ENCODE measurements at regions not wholly inside any gene's neighbourhood (a gene's known extent, or its start where the extent isn't known, plus 50 kb on each side); places are given as distances from the start of the nearest gene placed in this dataset.

DNA sequence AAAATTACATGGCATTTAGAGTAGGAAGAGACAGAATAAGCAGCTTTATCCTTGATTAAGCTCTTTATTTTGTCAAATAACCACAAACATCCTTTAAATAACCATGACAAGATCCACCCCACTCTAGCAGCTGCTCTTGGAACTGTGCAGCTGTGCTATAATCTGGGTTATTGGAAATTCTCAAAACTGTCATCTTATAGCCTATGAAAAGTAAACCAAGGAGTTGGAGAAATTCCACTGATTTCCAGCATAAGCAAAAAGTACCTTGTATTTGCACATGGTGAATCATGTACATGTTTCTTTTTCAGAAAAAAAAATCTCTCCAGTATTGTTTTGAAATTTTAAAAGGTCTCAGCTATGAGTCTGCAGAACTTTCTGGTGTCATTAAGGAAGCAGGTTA, 88.8 kb upstream of the ABI3BP start:
- no peak for DNase-seq (ENCODE audit: low read depth)

DNA sequence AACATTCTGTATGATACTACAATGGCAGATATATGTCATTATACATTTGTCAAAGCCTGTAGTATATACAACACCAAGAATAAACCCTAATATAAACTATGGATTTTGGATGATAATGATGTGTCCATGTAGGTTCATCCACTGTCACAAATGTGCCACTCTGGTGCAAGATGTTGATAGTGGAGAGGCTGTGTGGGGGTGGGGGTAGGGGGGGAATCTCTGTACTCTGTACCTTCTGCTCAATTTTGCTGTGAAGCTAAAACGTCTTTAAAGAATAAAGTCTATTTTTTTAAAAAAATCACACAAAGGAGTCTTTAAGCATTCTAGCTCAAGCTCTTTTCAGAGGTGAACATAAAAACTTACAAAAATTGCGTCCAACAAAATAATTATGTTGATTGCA, 88.2 kb upstream of the ABI3BP start:
- DNase-seq (ENCODE audit: low read depth) = no peak

DNA sequence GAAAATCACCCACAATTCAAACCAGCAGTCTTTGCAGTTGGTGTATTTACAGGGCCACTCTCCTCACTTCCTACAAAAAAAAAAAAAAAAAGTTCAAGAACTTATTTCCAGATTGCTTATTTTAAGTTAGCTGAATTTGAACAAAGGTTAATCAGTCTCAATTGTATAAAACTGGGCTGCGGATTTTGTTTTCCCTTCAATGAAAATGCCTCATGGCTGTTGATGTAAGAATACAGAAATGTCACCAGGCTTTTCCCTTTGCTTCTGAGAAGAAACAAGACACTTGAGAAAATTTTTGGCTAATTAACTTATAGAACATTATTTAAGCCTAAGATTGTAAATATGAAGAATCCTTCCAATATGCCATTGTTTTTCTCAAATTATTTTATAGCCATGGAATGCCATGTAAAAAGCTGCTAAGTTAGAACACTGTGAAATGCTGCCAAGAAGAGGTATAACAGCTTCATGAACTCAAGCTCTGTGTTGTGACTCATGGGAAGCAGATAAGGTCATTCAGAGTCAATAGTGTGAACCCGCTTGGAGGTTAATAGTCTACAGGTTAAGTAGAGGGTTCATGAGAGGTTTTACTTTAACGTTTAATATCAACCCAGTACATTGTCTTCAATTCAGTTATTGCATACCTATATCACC, 84.3 kb upstream of the ABI3BP start:
- DNase-seq (ENCODE audit: low read depth) = no peak

DNA sequence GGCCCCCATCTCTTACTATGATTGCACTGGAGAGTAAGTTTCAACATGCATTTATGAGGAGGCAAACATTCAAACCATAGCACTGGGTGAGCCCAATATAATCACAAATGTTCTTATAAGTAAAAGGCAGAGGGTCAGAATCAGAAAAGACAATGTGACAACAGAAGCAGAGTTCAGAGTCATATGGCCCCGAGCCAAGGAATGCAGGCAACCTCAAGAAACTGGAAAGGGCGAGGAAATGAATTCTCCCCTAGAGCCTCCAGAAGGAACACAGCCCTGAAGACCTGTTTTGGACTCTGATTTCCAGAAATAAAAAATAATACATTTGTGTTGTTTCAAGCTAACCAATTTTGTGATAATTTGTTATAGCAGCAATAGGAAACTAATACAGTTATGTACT, 81.3 kb upstream of the ABI3BP start:
- DNase-seq (ENCODE audit: low read depth) = no peak

DNA sequence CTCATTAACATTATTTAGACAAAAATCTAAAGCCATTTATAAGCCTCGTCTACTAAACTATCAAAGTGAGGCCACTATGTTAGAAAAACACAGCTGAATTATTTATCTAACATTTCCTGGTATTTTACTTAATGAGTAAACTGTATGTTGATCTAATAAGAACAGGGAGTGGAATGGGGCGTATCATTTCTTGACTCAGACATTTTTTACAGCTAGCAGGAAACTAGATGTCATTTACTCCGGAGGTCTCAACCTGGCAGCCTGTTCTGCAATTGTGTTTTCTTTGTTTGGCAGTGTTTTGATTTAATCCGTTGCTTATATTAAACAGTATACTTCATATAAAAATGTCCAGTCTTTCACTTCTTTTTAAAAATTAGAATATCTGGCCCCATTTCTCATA, 79.1 kb upstream of the ABI3BP start:
- no peak for DNase-seq (ENCODE audit: low read depth)

DNA sequence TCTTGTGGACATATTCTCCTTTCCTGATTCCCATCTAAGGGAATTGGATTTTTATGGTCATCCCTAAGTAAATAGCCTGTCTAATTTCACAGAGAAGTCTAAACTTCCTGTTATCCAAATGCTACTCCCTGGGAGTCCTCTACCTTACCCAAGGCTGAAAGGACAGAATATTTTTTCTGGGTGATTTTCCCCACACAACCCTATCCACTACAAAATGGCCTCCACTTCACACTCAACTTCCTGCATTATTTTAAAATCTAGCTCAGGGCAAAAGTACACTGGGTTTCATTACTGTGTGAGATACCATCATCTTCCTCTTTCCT, 77.5 kb upstream of the ABI3BP start:
- no peak for DNase-seq (ENCODE audit: low read depth)

DNA sequence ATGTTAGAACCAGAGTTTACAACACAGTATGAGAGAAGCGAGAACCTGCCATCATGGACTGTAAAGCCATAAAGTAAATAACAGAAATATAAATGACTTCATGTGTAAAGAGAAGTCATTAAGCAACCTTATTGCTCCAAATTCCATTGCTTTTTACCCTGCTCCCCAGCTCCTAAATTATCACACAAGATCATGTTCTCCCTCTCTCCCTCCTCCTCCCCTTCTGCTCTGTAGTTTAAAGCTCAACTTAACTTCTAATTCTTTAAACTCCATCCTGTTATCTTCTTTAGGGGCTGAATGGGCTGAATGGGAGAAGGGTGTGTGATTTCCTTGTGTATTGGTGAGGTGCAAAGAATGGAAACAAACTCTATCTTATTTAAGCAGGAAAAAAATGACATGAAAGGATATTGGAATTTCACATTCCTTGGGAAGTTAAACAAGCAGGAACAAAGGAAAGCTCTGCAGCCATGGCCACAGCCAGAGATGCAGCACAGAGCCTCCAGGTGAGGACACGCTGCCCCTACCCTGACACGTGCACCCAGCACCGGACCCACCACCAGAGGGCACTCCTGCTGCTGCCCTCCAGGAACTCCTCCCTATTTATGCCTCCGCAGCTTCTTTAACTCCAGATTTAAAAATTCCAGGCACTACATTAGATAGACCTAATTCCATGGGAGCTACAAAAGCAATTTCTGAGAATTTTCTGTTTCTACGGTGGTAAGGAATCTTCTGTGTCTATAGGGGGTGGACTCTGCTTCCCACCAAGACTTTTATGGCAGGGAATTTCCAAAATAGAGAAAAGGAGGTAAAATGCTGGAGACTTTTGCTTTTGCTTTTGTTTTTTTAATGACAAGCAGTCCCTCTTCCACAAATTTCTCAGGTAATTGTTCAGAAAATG, 76.9 kb upstream of the ABI3BP start:
- DNase-seq (ENCODE audit: low read depth) = no peak

DNA sequence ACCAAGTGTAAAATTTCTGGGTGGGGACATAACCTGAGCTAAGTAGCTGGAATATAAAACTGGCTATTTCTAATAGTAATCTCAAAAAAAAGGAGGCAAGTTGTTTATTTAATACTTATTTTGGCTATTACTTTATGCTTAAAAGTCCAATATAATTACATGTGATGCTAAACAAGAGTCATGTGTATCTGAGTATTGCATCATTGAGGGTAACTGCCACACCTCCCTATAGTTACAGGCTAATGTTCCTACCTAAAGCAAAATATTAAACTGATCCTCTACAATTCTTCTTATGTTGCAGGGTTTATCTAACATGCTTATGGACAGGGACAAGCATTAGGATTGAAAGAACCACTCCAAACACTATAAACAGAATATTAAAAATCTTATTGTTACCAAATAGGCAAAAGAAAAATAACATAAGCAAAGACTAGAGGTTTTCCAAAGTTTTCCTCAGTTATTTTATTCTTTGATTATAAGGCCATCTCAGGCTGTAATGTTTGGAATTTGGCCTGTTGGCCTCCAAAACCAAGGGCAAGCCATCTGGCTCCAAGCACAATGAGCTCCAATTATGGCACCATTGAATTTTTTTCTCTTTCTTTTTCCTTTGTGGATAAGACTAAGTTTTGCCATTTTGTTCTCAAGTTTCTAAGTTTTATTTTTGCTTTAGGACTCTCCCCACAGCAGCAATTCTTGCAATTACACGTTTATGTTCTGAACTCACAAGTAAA, 75.8 kb upstream of the ABI3BP start:
- no peak for DNase-seq (ENCODE audit: low read depth)

DNA sequence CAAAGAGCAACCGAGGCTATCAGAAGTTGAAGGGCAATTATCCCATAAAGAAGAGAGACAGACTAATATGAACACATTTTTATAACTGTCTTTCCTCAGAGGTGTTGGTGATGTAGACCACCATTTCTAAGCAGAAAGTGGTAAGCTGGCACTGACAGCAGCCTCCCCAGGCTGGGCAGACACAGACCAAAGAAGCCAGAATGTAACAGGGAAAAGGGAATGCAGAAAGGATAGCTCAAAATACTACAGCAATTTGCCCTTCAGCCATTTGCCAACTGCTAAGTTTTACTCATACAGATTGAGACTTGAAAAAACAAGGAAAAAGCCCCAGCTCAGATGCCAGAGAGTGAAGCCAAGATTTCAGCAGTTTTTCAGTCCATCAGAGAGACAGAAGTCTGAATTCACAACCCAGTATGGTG, 73.5 kb upstream of the ABI3BP start:
- no peak for DNase-seq (ENCODE audit: low read depth)

DNA sequence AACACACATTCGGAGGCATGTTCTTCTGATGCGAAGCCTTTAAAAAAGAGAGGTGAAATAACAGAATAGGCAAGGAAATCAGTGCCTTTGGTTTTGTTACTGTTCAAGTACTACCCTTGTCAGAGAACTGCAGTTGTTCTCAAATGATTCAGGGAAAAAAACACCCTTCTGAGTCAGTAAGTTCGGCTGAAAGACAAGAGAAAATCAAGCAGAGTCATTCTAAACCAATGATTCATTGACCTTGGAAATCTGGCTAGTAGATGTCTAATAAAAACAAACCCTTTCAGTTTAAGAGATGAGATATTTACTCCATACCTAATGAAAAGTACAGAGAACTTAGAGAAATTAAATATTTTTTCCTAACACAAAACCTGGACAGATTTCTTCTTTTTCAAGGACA, 72.7 kb upstream of the ABI3BP start:
- DNase-seq (ENCODE audit: low read depth) = peak; percentile 83

DNA sequence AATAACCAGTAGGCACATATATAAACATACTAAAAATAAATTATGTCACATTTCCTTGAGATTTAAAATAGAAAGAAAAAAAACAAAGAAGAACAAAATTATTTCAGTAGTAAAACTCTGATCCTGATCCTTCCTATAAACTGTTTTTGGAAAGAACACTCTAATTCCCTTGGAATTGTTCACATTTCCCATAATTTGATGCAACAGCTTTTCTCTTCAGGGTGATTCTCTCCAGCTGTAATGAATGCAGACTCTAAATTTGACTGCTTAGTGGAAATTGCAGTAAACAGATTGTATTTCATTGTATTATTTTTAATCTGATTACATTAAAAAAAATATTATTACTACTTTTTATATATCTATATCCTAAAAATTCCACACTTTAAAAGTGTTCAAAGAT, 70.2 kb upstream of the ABI3BP start:
- no peak for DNase-seq (ENCODE audit: low read depth)

DNA sequence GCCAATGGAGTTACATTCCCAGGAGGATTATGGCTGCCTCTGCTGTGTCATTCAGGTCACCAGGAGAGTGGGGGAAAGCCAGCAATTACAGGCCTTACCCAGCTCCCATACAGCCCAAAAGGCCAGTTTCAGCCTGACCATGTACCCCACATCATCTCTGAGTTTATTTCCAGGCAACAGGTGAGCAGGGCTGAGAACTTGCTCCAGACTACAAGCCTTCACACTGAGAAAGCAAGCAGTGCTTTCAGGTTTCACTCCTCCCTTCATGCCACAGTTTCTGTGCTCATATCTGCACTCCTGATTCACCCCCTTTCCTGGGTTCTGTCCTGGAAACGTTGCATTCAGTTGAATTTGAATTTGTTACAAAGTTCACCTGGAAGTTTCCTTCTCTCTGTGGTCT, 68.1 kb upstream of the ABI3BP start:
- DNase-seq (ENCODE audit: low read depth) = no peak

DNA sequence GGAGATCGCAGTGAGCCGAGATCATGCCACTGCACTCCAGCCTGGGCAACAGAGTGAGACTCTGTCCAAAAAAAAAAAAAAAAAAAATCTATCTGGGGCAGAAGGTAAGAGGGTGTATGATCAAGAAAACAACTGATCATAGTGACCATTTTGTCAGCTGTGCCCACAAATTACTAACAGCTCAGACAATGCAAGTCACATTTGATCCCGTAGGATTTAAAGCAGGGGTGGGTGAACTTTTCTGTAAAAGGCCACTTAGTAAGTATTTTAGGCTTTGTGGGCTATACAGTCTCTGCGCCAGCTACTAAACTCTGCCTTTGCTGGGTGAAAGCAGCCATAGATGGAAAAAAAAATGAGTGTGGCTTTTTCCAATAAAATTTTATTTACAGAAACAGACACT, 57.6 kb upstream of the ABI3BP start:
- DNase-seq (ENCODE audit: low read depth) = no peak

DNA sequence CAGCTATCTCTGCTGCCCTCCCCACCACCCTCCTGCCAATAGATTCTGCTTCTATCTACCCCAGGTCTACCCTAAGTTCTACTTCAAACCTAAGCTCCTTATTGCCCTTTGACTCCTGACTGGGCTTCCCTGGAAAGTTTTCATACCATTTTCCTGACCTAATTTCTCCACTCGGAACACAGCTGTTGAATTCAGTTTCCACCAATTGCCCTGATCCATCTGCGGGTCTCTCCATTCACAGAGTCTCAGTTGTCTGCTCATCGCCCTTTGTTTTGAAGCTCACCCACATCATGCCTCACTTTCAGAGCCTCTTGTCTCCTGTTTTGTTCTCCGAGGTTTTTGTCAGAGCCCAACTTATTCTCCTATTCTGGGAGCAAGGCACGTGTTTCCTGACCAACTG, 56.8 kb upstream of the ABI3BP start:
- no peak for DNase-seq (ENCODE audit: low read depth)

DNA sequence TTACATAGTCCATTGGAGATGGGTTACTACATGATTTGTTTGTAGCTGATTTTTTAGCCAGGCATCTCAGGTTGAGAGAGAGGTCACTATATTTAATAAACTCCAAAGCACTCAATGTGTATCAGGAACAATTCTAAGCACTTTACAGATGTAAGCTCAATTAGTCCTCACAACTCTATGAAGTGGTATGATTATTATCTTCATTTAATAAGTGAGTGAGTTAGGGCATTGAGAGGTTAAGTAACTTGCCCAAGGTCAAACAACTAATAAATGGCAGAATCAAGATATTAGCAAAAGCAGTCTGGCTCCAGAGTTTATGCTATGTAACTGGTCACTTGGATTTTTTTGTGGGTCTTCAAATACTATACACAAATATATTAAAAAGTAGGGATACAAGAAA, 56.3 kb upstream of the ABI3BP start:
- no peak for DNase-seq (ENCODE audit: low read depth)

DNA sequence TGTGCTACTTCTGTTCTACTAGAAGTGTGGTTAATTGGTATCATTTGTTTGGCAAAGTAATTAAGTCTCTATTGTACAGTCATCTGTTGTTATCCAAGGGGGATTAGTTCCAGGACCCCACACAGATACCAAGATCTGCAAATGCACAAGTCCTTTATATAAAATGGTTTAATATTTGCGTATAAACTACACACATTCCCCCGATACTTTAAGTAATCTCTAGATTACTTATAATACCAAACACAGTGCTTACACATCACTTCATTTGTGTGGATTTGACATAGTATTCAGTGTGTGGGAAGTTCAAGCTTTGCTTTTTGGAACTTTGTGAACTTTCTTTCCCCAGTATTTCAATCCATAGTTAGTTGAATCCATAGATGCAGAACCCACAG, 50.5 kb upstream of the ABI3BP start:
- DNase-seq (ENCODE audit: low read depth) = no peak

DNA sequence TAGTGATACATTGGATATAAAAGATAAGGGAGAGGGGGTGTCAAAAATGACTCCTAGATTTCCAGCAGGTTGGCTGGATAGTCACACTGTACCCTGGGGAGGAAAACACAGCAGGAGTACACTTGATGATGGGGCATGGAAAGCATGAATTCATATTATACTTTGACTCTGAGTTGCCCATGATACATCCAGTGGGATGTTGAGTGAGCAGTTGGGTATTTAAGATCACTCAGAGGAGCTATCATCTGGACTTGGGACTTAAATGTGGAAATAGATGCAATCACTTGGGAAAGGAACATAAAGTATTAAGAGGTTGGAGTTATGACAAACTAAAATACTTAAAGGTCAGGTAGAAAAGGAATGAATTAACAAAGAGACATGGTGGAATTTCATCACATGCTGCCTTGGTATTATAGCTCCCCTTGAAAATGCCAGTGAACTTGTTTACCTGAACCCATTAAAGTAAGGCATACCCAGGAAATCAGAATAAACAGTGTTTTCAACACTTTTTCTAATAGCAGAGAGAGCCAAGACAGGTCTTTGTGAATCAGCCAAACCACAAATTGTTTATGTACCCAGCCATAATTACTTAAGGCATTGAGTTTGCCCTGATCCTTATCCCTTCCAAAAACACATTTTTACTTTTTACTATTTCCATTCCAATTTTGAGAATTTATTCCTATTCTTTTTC, 49.9 kb upstream of the ABI3BP start:
- DNase-seq (ENCODE audit: low read depth) = peak; percentile 65

Measured in HS-5 (cell line).